ENCODE measurements at regions not wholly inside any gene's neighbourhood (a gene's known extent, or its start where the extent isn't known, plus 50 kb on each side); places are given as distances from the start of the nearest gene placed in this dataset.
"Not testable (repeated sequence)": the region's sequence is repeated elsewhere in the genome, so short reads cannot be mapped to it uniquely, and the experiment has no call there.

- peak; percentile 15 for DNase-seq (ENCODE audit: low read depth)
These were observed 2240.6 kb downstream of the EPHA3 start for GRCh38 chr3:91348064-91348463.

DNA sequence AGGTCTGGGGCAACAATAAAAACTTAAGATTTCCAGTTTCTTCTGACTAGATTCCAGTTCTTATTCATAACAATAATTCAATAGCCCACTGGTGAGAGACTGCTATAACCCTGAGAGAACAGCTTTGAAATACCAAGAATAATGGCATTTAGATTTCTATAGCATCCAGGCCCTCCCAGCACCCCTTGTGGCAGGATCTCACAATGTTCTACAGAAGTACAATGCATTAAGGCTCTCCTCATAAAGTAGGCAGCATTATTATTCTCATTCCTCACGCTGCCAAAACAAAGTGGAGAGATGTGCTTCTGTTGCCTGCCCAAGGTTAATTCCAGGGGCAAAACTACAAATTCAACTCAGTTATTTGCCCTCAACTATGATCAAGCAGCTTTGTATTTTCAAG lies 2241.7 kb downstream of the EPHA3 start:
- not testable (repeated sequence) for DNase-seq (ENCODE audit: low read depth)

GRCh38 chr3:91352161-91352560 lies 2244.7 kb downstream of the EPHA3 start:
- not testable (repeated sequence) for DNase-seq (ENCODE audit: low read depth)

DNA sequence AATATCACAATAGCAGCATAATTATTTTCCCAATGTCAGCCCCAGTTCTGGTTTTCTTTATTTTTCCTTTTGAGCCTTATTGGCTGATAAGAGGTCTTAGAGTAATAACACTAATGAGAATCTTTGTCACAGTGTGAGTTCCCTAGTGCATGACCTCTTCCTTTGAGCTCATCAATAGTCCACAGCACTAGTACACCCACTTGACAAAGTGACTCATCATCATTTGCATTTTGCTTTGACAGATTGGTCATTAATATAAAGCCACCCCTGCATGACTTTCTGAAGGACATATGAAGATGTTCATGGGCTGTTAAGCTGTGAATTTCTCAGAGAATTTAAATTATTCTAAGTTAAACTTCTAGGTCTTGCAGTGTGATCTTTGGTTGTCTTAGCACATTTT lies 2251.9 kb downstream of the EPHA3 start:
- DNase-seq (ENCODE audit: low read depth): not testable (repeated sequence)

DNA sequence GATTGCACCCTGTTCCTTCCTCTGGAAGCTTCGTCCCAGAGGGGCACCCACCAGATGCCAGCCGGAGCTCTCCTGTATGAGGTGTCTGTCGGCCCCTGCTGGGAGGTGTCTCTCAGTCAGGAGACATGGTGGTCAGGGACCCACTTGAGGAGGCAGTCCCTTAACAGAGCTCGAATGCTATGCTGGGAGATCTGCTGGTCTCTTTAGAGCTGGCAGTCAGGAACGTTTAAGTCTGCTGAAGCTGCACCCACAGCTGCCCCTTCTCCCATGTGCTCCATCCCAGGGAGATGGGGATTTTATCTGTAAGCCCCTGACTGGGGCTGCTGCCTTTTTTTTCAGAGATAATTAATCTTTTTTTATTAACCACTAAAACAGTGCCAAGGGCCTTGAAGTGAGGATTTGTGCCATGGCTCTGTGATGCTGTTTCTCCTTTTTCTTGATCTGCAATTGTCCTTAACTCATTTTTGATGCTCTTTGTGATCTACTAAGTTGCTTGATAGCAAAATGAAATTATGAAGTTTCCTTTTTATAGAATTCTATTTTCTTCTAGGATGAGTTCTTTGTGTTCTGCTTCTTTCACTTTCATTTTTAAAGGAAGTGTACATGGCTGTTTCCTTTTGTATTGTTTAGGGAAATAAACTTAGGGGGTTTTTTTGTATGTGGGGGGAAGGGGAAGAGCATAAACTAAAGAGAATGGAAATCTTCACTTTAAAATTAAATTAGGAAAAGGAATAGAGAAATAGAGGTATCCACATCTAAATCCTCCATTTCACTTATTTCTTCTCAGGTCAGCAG lies 2275.9 kb downstream of the EPHA3 start:
- DNase-seq (ENCODE audit: low read depth): peak; percentile 6

DNA sequence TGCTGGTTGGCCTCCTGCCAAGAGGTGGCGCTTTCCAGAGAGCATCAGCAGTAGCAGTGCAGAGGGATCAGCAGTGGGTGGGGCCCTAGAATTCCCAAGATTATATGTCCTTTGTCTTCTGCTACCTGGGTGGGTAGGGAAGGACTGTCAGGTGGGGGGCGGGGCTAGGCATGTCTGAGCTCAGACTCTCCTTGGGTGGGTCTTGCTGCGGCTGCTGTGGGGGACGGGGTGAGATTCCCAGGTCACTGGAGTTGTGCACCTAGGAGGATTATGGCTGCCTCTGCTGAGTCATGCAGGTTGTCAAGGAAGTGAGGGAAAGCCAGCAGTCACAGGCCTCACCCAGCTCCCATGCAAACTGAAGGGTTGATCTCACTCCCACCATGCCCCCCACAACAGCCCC lies 2296.5 kb downstream of the EPHA3 start:
- peak; percentile 7 for DNase-seq (ENCODE audit: low read depth)

- DNase-seq (ENCODE audit: low read depth): not testable (repeated sequence)
These were observed 2334.6 kb downstream of the EPHA3 start for GRCh38 chr3:91442063-91442462.

DNA sequence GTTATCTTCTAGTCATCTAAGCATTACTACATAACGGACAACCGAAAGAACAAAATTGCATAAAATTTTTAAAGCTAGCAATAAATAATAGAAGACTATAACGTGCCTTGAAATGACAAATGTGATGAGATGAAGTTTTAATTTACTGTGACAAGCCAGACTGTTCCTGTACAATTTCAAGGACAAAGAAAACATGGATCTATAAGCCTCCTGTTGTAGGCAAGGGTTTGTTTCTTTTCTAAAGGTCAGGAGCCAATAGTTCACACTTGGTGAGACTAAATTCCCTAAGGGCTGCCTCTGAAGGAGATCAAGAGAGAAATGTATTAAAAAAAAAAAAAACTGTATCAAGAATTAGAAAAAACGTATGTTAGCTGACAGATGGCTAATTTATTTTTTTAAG lies 2335.1 kb downstream of the EPHA3 start:
- DNase-seq (ENCODE audit: low read depth): not testable (repeated sequence)

- not testable (repeated sequence) for DNase-seq (ENCODE audit: low read depth)
These were observed 2341.0 kb downstream of the EPHA3 start for GRCh38 chr3:91448379-91448778.

GRCh38 chr3:91466517-91466916 lies 2359.1 kb downstream of the EPHA3 start:
- DNase-seq (ENCODE audit: low read depth): not testable (repeated sequence)

DNA sequence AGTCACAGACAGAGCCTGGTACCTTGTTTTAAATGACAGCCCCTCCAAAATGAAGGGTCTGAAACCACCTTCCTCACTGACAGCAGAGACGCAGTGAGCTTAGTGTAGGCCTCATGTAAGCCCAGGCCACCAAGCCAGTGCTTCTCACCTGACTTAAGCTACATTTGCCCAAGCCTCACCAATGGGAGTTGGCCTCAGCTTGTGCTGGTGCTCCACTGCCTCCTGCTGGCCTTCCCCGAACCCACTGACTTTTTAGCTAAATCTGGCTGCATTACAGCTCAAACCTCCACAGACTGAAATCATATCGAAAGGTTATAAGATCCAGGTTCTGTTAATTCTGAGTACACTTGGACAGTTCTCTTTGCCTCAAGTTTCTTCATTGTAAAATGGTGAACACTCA lies 2361.8 kb downstream of the EPHA3 start:
- not testable (repeated sequence) for DNase-seq (ENCODE audit: low read depth)

GRCh38 chr3:91485026-91485425 lies 2377.6 kb downstream of the EPHA3 start:
- not testable (repeated sequence) for DNase-seq (ENCODE audit: low read depth)

DNA sequence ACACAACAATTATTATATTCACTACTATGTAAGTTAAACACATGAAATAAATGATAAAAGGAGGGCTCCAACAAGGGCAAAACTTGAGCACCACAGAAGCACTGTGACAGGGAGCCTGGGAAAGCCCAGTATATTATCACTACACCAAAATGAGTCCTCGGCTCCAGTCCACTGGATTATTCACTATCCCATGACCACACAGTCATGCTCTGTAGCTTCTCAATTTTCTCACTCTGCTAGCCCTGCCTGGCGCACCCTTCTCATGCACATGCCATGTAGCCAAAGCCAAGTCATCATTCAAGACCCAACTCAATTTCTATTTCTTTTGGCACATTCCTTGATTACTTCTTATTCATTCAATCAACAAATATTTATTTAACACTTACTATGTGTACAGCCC lies 2378.5 kb downstream of the EPHA3 start:
- DNase-seq (ENCODE audit: low read depth): peak; percentile 1

DNA sequence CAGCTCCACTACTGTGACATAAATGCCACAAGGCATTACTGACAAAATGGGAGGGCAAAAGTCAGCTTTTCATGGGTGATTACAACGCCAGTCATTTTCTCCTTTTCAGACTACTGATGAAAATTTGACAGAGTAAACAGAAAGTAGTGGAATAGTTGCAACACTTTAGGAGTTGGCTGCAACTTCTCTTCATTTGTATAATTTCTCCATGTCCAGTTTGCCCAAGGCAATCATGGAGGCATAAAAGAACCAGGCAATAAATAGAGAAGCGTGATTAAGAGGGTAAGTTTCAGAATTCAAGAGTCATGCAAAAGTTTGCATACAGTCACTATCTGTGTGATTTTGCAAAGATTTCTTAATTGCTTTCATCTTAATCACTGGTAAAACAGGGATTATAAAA lies 2390.3 kb downstream of the EPHA3 start:
- DNase-seq (ENCODE audit: low read depth): not testable (repeated sequence)

DNA sequence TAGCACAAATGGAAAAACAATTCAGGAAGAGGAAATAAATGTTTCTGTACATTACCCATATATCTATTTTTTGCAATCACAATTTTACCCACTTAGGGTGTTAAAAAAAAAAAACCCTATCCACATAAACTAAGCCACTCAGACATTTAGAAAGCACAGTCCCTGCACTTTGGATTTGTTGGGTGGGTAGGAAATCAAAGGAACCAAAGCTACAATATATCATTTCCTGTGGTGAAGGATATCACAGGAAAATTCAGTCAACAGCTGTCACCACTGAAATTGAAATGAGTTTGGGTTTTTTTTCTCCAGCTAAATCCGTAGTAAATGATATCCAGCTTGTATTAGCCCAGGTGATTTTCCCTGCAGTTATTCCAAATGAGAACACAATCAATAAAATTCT lies 2392.4 kb downstream of the EPHA3 start:
- DNase-seq (ENCODE audit: low read depth): not testable (repeated sequence)

- not testable (repeated sequence) for DNase-seq (ENCODE audit: low read depth)
These were observed 2397.5 kb downstream of the EPHA3 start for GRCh38 chr3:91504874-91505273.

All from HT1080 (cell line).